ENCODE measurements at regions not wholly inside any gene's neighbourhood (a gene's known extent, or its start where the extent isn't known, plus 50 kb on each side); places are given as distances from the start of the nearest gene placed in this dataset.
"Not testable (repeated sequence)": the region's sequence is repeated elsewhere in the genome, so short reads cannot be mapped to it uniquely, and the experiment has no call there.

DNA sequence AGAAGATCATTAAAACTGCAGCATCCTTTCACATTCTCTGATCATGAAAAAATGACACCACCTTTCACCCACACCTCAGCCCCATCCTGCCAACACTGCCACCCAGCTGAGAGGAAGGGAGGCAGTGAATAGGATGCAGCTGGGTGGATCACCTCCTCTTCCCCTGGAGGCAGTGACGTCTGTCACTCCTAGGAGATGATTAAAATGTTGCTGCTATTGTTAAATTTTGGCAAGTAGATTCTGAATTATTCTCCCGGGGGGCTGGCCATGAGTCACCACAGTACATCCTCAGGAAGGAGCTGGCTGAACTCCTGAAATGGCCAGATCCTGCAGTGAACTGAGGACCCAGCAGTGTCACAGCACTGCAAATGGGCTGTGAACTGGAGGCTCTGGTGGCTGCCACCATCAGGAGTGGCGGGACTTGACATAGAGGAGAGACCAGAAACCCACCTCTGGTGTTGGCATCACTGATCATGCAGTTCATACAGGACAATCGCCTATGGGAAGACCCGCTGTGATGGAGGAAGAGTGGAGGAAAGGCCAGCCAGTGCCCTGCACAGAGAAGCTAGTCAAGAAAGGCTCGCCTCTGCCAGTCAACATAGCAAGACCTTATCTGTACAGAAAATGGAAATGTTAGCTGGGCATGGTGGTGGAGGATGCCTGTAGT, 199.1 kb downstream of the FAM43A start:
- peak; percentile 28 for DNase-seq

DNA sequence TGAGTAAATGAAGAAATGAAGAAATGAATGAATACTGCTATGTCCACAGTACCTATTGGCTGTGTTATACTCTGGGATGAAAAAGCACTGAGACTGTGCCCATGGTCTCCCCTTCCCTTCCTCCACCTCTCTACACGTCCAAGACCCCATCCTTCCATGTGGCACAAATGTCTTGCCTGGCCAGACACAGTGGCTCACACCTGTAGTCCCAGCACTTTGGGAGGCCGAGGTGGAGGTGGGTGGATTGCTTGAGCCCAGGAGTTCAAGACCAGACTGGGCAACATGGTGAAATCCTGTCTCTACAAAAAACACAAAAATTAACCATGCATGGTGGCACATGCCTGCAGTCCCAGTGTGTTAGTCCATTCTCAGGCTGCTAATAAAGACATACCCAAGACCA, 200.1 kb downstream of the FAM43A start:
- no peak for DNase-seq

DNA sequence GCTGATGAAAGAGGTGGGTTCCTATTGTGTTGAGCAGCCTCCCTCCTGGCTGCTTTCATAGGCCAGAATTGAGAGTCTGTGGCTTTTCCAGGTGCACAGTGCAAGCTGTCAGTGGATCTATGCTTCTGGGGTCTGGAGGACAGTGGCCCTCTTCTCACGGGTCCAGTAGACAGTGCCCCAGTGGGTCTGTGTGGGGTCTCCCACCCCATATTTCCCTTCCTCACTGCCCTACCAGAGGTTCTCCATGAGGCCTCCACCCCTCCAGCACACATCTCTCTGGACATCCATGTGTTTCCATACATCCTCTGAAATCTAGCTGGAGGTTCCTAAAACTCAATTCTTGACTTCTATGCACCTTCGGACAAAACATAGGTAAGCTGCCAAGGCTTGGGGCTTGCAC, 201.2 kb downstream of the FAM43A start:
- DNase-seq: no peak

DNA sequence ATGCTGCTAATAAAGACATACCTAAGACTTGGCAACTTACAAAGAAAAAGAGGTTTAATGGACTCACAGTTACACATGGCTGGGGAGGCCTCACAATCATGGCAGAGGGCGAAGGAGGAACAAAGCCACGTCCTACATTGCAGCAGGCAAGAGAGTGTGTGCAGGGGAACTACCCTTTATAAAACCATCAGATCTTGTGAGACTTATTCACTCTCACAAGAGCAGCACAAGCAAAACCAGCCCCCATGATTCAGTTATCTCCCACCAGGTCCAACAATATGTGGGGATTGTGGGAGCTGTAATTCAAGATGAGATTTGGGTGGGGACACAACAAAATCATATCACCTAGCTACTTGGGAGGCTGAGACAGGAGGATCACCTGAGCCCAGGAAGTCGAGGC, 202.4 kb downstream of the FAM43A start:
- not testable (repeated sequence) for DNase-seq

DNA sequence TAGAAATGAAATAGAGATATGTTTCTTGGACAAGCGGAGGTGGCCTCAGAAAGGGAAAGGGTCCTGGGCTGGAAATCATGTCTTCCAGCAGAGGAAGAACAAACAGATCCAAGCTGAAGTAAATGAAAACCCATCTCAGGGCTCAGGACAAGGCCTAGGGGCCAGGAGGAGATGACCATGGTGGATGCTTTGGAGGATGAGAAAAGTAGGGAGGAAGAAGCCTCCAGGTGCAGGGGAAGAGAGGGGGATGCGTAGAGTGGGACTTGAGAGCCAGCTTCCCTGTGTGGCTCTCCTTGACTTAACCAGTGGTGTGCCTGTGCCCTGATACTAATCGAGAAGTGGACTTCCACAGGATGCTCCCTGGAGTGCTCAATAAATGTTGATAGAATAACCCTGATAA, 203.2 kb downstream of the FAM43A start:
- DNase-seq: no peak

DNA sequence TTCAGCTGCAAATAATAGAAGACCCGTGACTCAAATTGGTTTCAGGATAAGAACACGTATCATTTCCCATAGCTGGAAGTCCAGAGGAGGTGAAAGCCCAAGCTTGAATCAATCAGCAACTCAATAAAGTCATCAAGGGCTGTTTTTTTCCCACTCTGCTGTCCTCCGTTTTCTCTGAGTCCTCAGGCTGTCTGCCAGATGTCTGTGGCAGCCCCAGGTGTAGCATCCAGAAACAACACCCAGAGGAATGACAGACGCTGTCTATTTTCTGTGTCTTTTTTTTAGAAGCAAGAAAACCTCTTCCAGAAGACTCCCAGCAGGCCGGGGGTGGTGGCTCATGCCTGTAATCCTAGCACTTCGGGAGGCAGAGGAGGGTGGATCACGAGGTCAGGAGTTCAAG, 204.4 kb downstream of the FAM43A start:
- DNase-seq: no peak

DNA sequence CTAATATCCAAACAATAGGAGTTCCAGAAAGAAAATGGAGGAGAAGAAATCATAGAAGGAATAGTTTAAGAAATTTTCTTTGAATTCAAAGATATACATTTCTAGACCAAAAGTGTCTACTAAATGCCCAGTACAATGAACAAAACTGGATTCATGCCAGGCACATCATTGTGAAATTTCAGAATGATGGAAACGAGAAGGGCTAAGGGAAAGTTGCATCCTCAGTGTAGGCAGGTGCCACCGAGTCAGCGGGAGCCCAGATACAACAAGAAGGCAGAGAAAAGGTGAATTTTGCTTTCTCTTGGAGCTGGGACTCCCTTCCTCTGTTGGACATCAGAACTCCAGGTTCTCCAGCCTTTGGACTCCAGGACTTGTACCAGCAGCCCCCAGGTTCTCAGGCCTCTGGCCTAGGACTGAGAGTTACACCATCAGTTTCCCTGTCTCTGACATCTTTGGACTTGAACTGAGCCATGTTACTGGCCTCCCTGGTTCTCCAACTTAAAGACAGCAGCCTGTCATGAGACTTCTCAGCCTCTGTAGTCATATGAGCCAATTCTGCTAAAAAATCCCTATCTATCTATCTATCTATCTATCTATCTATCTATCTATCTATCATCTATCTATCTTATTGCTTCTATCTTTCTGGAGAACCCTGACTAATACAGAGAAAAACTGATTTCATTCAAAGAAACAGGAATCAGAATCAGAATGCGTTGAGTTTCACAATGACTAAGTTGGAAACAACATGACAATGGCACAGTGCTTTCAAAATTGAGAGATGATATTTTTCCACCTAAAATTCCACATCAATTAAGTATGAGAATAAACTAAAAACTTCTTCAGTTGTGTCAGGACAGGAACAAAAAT, 207.7 kb downstream of the FAM43A start:
- no peak for DNase-seq

DNA sequence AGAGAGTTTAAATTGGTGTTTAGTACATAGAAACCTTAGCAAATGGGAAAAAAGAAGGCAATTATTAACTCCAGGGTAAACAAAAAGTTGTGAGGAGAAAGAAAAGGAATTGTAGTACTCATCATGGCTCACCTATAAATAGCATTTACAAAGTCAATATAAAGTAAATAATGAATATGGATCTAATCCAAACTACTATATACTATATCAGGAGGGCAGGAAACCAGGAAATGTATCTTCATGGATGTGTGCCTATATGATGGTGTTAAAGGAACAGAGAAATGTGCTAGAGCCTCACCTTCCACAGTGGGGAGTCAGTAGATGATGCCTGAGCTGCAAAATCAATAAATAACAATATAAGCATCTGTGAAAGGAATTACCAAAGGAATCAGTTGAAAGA, 208.9 kb downstream of the FAM43A start:
- no peak for DNase-seq

DNA sequence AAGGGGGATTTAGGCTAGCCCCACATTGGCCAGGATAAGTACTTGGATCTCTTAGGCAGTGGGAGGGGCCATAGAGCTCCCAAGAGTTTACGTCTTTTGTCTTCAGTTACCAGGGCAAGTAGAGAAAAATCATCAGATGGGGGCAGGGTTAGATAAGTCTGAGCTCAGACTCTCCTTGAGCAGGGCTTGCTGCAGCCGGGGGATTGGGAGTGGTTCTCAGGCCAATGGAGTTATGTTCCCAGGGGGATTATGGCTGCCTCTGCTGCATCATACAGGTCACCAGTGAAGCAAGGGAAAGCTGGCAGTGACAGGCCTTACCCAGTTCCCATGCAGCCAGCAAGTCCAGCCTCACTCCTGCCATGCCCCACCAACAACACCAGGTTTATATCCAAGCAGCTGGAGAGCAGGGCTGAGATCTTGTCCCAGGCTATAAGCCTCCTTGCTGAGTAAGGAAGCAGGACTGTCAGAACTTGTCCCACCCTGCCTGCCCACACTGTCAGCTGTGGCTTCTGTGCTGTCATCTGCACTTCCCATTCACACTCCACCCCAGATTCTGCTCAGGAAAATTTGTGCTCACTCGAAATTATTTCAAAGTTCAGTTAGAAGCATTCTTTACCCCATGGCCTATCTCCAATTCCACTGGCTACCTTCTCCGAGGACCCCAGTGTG, 215.3 kb downstream of the FAM43A start:
- no peak for DNase-seq

DNA sequence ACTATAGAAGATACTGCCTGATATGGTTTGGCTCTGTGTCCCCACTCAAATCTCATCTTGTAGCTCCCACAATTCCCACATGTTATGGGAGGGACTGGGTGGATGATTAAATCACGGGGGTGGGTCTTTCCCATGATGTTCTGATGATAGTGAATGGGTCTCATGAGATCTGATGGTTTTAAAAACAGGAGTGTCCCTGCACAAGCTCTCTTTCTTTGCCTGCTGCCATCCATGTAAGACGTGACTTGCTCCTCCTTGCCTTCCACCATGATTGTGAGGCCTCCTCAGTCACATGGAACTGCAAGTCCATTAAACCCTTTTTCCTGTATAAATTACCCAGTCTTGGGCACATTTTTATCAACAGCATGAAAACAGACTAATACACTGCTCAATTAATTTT, 217.8 kb downstream of the FAM43A start:
- DNase-seq: not testable (repeated sequence)

DNA sequence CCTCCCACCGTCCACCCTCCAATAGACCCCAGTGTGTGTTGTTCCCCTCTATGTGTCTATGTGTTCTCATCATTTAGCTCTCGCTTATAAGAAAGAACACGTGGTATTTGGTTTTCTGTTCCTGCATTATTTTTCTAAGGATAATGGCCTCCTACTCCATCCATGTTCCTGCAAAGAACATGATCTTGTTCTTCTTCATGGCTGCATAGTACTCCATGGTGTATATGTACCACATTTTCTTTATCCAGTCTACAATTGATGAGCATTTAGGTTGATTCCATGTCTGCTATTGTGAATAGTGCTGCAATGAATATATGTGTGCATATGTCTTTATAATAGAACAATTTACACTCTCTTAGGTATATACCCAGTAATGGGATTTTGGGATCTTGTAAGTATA, 219.3 kb downstream of the FAM43A start:
- DNase-seq: not testable (repeated sequence)

DNA sequence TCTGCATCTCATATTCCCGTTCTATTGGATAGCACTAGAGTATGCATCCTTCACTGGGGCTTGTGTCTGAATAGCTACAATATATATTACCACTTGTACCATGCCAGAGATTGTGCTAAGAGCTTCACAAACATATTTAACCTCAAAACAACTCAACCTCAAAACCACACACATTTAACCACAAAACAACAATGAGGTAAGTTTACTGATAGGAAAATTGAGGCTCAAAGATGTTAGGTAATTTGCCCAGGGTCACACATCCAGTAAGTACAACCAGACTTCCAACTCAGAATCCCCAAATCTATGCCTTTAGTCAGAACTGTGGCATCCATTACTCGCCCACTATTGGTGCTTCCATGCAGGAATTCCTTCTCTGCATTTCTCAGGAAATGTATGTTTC, 220.0 kb downstream of the FAM43A start:
- peak; percentile 22 for DNase-seq

DNA sequence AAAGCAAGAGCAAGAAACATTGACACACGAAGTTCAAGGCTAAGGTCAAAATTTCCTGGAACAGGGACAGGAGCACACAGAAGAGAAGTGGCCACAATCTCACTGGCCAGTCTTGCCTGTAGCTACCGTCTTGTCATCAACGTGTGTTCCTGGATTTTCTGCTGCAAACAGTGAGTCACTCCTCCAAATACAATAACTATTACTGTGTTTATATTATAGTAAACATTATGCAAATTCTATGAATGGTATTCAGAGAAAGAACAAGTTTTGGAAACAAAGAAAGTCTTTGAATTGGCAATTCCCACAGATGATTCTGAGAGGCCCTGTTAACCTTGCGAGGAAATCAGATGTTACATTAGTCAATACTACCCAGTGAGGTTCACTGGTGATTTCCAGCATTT, 220.5 kb downstream of the FAM43A start:
- peak; percentile 7 for DNase-seq

DNA sequence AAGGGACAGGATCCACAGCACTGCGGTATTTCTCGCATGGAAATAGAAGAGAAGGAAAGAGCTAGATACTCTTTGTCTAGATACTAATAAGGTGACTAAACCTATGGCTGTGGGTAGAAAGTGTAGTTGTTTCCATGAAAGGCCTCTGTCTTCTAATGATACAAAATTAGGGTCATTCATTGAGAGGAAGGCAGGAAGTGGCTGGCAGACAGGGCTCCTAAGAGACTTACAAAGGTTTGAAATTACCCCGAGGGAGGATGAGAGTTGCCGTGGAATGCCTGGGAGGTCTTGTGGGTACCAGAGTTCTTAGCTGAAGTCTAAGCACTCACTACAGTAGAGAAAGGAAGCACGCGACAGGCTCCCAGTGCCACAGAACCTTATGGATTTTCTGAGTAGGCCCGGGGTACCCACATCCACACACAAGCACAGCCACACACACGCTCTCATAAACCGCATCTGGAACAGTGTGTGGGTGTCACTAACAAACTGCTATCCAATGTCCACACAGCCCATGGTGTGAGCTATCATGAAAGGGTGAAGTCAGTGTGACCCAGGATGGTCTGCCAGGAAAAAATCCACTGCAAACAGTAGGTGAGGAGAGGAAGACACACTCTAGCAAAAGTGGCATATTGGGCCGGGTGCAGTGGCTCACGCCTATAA, 221.4 kb downstream of the FAM43A start:
- DNase-seq: peak; percentile 8

DNA sequence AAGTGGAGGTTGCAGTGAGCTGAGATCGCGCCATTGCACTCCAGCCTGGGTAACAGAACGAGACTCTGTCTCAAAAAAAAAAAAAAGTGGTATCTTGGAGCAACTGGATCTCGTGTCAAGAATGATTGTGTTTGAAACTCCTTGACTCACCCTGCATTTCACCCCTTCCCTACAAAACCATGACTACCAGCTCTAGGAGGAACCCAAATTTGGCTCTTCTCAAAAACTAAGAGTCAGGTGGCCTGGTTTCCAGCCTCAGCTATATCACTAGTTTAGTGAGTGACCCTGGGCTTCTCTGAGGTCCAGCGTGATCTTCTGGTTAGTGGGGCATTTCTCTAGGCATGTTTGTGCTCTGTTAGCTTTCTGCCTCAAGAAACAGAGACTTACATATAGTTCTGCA, 222.1 kb downstream of the FAM43A start:
- DNase-seq: no peak

DNA sequence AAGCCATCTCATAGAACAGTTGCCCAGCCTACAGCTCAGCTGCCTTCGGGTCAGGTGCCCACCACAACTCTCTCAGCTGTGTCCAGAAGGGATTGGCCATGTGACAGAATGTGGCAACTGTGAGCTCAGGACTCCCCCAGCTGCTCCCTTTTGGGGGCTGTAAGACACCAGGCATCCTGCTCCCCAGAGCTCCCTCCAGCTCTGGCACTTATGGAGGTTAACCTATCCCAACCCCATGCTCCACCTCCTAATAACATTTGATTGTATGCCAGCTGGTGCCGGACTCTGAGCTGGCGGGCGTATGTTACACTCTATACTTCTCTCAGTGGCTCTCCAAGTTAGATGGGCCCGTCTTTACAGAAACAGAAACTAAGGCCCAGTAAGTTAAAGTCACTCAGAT, 222.8 kb downstream of the FAM43A start:
- DNase-seq: no peak

DNA sequence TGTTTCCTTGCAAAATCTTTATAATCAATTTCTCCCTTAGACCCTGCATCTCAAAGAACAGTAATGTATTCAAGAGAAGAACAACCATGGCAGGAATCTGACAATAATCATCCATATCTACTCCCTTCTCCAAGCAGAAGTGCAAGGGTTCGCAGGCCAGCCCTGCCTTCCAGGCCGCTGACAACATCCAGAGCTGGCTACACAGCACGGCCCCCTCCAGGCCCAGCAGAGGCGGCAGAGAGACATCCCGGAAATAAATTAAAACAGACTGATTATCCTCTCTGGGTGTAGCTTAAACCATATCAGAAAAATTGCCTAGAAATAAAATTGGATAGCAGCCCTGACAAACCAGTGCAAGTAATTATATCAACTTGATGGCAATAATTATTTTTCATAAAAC, 223.3 kb downstream of the FAM43A start:
- DNase-seq: no peak

DNA sequence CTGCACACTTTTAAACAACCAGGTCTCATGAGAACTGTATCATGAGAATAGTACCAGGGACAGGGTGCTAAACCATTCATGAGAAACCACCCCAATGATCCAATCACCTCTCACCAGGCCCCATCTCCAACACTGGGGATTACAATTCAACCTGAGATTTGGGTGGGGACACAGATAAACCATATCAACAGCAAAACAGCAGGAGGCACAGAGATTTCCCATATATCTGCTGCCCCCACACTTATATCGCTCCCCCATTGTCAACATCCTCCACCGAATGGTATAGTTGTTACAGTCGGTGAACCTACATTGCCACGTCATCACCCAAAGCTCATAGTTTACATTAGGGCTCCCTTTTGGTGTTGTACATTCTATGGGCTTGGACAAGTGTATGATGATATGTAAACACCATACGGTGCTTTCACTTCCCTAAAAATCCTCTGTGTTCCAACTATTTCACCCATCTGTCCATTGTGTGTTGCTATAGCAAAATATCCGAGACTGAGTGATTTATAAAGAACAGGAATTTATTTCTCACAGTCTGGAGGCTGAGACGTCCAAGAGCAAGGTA, 224.8 kb downstream of the FAM43A start:
- no peak for DNase-seq

DNA sequence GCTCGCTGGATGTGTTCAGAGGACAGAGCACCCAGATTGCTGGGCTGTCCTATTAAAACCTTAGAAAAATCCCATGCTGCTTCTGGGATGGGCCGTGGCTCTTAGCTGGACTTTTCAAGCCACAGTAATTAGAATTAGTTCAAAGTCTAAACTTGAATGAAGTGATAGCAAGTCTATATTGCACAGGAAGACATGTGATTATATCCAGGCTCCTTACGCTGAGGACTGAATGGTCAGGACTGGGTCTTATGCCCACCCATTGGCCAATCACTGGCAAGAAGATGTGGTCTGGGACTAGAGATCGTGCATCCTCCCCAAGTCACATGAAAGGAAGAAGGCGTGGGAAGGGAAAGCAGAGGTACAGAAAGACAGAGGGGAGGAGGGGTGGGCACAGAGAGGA, 227.6 kb downstream of the FAM43A start:
- DNase-seq: no peak

DNA sequence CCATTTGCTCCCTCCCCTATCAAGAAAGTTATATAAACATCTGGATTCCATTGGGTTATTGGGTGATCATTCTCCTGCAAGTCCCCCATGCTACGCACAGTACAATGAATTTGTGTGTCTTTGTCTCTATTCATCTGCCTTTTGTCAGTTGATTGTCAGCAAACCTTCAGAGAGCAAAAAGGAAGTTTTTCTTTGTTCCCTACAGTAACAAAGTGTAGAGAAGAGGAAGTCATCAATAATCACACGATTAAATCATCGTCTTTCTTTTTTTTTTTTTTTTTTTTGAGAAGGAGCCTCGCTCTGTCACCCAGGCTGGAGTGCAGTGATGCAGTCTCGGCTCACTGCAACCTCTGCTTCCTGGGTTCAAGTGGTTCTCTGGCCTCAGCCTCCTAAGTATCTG, 239.2 kb downstream of the FAM43A start:
- DNase-seq: not testable (repeated sequence)

DNA sequence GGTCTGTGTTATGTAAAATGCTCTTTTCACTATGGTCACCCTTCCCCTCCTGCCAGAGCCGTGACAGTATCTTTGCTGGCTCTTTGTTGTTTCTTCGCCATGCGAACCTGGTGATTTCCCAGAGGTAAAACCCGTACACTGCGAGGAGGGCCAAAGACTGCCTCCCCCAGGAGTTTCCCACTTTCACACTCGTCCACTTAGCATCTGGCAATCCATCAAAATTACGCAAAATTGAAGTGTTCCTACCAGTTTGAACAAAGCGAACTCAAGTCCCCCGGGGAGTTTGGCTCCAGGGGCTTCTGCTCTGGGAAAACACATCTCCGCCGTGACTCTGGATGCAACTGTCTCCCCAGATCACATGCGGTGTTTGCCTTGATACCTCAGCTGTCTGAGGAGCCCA, 239.9 kb downstream of the FAM43A start:
- DNase-seq: no peak

DNA sequence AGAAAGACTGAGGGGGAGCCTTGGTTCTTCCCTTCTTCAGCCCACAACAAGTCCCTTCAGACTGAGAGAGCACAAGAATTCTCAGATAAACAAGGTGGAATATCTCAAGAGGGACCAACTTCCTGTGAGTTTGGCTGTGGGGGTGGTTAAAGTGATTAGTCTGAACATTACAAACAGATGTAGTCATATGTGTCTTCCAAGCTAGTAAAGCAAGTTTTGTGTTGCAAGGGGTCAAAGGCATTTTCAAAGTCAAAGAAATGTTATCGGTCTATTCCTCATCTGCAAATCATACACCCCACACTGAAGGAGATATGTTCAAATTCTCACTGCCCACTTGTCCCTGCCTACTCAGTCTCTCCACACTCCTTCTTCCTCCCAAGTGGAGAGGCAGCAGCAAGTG, 242.5 kb downstream of the FAM43A start:
- DNase-seq: peak; percentile 77

Data from fibroblast of skin of back (primary cell).